ENCODE measurements at regions not wholly inside any gene's neighbourhood (a gene's known extent, or its start where the extent isn't known, plus 50 kb on each side); places are given as distances from the start of the nearest gene placed in this dataset.
A peak's percentile ranks its signal among the peaks of the same experiment; 100 is the strongest.
"Not testable (repeated sequence)": the region's sequence is repeated elsewhere in the genome, so short reads cannot be mapped to it uniquely, and the experiment has no call there.

DNA sequence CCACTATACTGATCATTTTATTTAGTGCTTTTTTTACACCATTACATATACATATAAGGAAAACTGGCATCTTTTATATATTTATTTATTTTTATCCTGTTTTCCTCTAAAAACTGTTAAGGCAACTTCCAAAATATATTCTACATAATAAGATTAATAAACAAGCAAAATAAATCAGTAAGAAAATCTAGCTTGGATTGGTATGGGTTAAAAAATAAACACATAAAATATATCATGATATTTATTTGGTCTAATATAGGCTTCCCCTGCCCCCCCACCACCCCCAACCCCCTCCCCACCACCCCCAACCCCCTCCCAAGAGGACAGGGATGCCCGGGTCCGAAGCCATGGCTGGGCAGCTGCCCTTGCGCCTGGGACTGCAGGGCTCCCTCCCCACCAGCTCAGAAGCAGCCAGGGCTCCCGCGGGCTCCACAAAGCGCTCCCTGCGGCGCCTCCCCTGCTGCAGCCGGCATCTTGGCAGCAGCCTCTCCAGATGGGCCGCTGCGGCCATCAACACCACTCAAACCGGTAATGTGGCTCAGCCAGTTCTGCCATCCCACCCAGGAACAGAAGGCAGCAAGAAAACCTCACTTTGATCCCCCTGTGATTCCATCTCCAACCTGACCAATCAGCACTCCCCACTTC, 319.3 kb downstream of the SPATA31A6 start:
- H3K9me2 ChIP-seq (ENCODE audit: insufficient read depth); H3K4me1 ChIP-seq (ENCODE audit: control insufficient read depth in 1 of 2, insufficient read depth in 2 of 2, low read length in 2 of 2); H3K4me3 ChIP-seq (replicated peaks in 1 of 2; ENCODE audit: low read depth in 1 of 2, low read length in 2 of 2); H4K20me1 ChIP-seq (ENCODE audit: insufficient read depth); H3K9ac ChIP-seq (ENCODE audit: low read length); intact Hi-C loops (cut with micrococcal nuclease); H3K4me2 ChIP-seq (ENCODE audit: low read length); CTCF ChIA-PET; ATAC-seq; H3K9me3 ChIP-seq (ENCODE audit: control insufficient read depth in 1 of 2, insufficient read depth in 1 of 2, low read depth in 1 of 2, low read length in 2 of 2); H3K27me3 ChIP-seq (ENCODE audit: insufficient read depth, low read length); DNase-seq (ENCODE audit: low read depth, low spot score); H2AFZ ChIP-seq (ENCODE audit: low read depth, low read length, poor library complexity, severe bottlenecking); POLR2A ChIA-PET; H3K79me2 ChIP-seq (ENCODE audit: insufficient read depth, low read length); H3K27ac ChIP-seq (ENCODE audit: low read depth, low read length); H3K36me3 ChIP-seq (ENCODE audit: control insufficient read depth in 1 of 2, insufficient read depth in 2 of 2, low read length in 2 of 2); RAD21 ChIA-PET (ENCODE audit: low non-redundant PET in 1 of 2, low total read pairs in 2 of 2, uncharacterized antibody in 2 of 2, unreplicated experiment in 2 of 2); BruUV-seq (replicated peaks): not testable (repeated sequence)

DNA sequence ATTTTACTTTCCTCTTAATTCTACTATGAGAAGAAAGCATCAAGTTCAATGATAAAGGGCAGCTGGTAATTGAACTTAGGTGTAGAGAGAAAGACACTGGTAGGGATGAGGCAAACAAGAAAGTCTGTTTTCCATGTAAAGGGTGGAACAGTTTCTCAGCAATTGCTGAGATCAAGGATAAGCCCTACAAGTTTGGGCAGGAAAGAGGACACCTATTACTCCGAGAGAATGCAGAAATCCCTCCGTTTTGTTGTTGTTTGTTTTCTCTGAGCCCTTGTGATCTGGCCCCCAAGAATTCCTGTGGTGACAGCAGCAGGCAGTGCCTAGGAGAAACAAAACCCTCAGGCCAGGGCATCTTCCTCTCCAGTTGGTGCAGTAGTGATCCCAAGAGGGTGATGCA, 324.7 kb downstream of the SPATA31A6 start:
- H3K4me1 ChIP-seq (ENCODE audit: control insufficient read depth in 1 of 2, insufficient read depth in 2 of 2, low read length in 2 of 2); POLR2A ChIA-PET; H3K4me2 ChIP-seq (ENCODE audit: low read length); intact Hi-C loops (cut with micrococcal nuclease); H3K9me2 ChIP-seq (ENCODE audit: insufficient read depth); H3K9me3 ChIP-seq (ENCODE audit: control insufficient read depth in 1 of 2, insufficient read depth in 1 of 2, low read depth in 1 of 2, low read length in 2 of 2); H4K20me1 ChIP-seq (ENCODE audit: insufficient read depth); H3K9ac ChIP-seq (ENCODE audit: low read length); H3K4me3 ChIP-seq (replicated peaks in 1 of 2; ENCODE audit: low read depth in 1 of 2, low read length in 2 of 2); H2AFZ ChIP-seq (ENCODE audit: low read depth, low read length, poor library complexity, severe bottlenecking); CTCF ChIA-PET; DNase-seq (ENCODE audit: low read depth, low spot score); BruUV-seq (replicated peaks); ATAC-seq; H3K27ac ChIP-seq (ENCODE audit: low read depth, low read length); H3K36me3 ChIP-seq (ENCODE audit: control insufficient read depth in 1 of 2, insufficient read depth in 2 of 2, low read length in 2 of 2); RAD21 ChIA-PET (ENCODE audit: low non-redundant PET in 1 of 2, low total read pairs in 2 of 2, uncharacterized antibody in 2 of 2, unreplicated experiment in 2 of 2); H3K79me2 ChIP-seq (ENCODE audit: insufficient read depth, low read length); H3K27me3 ChIP-seq (ENCODE audit: insufficient read depth, low read length): not testable (repeated sequence)

DNA sequence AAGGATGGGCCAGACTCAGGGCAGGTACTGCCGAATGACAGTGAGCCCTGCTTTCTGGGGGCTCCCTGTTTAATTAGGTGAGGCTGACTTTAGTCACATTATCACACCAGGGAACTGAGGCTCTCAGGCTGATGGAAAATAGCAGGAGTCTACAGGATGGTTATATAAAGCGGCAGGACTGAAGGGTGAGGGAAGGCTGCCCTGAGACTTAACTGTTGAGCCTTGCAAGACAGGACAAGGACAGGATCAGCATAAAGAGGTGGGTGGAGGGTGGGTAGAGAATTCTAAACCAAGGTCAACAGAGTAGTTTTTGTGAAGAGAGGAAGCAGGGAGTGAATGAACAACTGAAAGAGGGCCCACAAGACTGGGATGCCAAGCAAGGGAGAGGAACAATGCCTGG, 330.1 kb downstream of the SPATA31A6 start:
- H3K27ac ChIP-seq (ENCODE audit: low read depth, low read length); H3K36me3 ChIP-seq (ENCODE audit: control insufficient read depth in 1 of 2, insufficient read depth in 2 of 2, low read length in 2 of 2); H3K4me3 ChIP-seq (replicated peaks in 1 of 2; ENCODE audit: low read depth in 1 of 2, low read length in 2 of 2); RAD21 ChIA-PET (ENCODE audit: low non-redundant PET in 1 of 2, low total read pairs in 2 of 2, uncharacterized antibody in 2 of 2, unreplicated experiment in 2 of 2); H3K9ac ChIP-seq (ENCODE audit: low read length); BruUV-seq (replicated peaks); H4K20me1 ChIP-seq (ENCODE audit: insufficient read depth); H3K4me2 ChIP-seq (ENCODE audit: low read length); POLR2A ChIA-PET; H2AFZ ChIP-seq (ENCODE audit: low read depth, low read length, poor library complexity, severe bottlenecking); H3K4me1 ChIP-seq (ENCODE audit: control insufficient read depth in 1 of 2, insufficient read depth in 2 of 2, low read length in 2 of 2); CTCF ChIA-PET; intact Hi-C loops (cut with micrococcal nuclease); ATAC-seq; H3K9me3 ChIP-seq (ENCODE audit: control insufficient read depth in 1 of 2, insufficient read depth in 1 of 2, low read depth in 1 of 2, low read length in 2 of 2); H3K79me2 ChIP-seq (ENCODE audit: insufficient read depth, low read length); H3K27me3 ChIP-seq (ENCODE audit: insufficient read depth, low read length); H3K9me2 ChIP-seq (ENCODE audit: insufficient read depth); DNase-seq (ENCODE audit: low read depth, low spot score): not testable (repeated sequence)

DNA sequence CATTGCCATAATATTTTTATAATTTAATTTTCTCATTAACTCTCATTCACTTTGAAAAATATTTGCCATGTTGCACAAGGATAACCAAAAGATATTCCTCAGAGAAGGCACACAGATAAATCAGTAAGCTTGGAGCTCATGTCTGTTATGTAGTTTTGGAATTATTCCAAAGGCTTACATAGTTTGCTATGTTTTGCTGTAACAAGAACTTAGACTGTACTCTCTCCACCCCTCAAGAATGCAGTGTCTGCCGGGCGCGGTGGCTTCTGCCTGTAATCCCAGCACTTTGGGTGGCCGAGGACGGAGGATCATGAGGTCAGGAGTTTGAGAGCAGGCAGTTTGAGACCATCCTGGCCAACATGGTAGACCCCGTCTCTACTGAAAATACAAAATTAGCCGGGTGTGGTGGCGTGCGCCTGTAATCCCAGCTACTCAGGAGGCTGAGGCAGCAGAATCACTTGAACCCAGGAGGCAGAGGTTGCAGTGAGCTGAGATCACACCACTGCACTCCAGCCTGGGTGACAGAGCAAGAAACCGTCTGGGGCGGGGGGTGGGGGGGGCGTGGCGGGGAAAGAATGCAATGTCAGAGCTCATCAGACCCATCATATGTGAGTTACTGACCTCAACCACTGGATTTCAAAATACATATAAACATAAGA, 351.0 kb downstream of the SPATA31A6 start:
- CTCF ChIA-PET; H3K4me1 ChIP-seq (ENCODE audit: control insufficient read depth in 1 of 2, insufficient read depth in 2 of 2, low read length in 2 of 2); intact Hi-C loops (cut with micrococcal nuclease); H3K9me3 ChIP-seq (ENCODE audit: control insufficient read depth in 1 of 2, insufficient read depth in 1 of 2, low read depth in 1 of 2, low read length in 2 of 2); DNase-seq (ENCODE audit: low read depth, low spot score); H3K4me3 ChIP-seq (replicated peaks in 1 of 2; ENCODE audit: low read depth in 1 of 2, low read length in 2 of 2); POLR2A ChIA-PET; H3K9ac ChIP-seq (ENCODE audit: low read length); H4K20me1 ChIP-seq (ENCODE audit: insufficient read depth); BruUV-seq (replicated peaks); H3K36me3 ChIP-seq (ENCODE audit: control insufficient read depth in 1 of 2, insufficient read depth in 2 of 2, low read length in 2 of 2); H3K4me2 ChIP-seq (ENCODE audit: low read length); H3K9me2 ChIP-seq (ENCODE audit: insufficient read depth); H3K79me2 ChIP-seq (ENCODE audit: insufficient read depth, low read length); H3K27me3 ChIP-seq (ENCODE audit: insufficient read depth, low read length); RAD21 ChIA-PET (ENCODE audit: low non-redundant PET in 1 of 2, low total read pairs in 2 of 2, uncharacterized antibody in 2 of 2, unreplicated experiment in 2 of 2): not testable (repeated sequence)
- peak overlapping the region; percentile 30 for H2AFZ ChIP-seq (ENCODE audit: low read depth, low read length, poor library complexity, severe bottlenecking)
- H3K27ac ChIP-seq (ENCODE audit: low read depth, low read length), result peak overlapping the region; percentile 47
- peak; percentile 91 for ATAC-seq

Data from HCT116 (cell line).